GM12878 (cell line): ENCODE measurements at regions not wholly inside any gene's neighbourhood (a gene's known extent, or its start where the extent isn't known, plus 50 kb on each side); places are given as distances from the start of the nearest gene placed in this dataset.

Source experiments
- ATAC-seq: fragments of 200-7000 bp; cut with Tn5 transposase; 3 replicates; pipeline ENCODE4 v1.9.1; 2020; ENCODE audit warnings: mild to moderate bottlenecking, moderate library complexity
- BruUV-seq: library from RNA; stranded (reverse); fragments of 400-500 nt; replicated peaks from 2 replicates; lab custom pipeline; 2021; lab: Mats Ljungman, UMichigan
- CTCF ChIA-PET: fragments of 300-600 bp; sonication (Branson Sonifier 250); formaldehyde crosslinking; extraction: SDS; loops from one replicate; lab custom pipeline; 2021; ENCODE audit warnings: inconsistent platforms; lab: Yijun Ruan, JAX
- POLR2A ChIA-PET: fragments of 350-600 bp; formaldehyde crosslinking; extraction: SDS; loops from one replicate; lab custom pipeline; 2021; ENCODE audit warnings: inconsistent platforms; lab: Charles Lee
- RAD21 ChIA-PET: fragments of 300-600 bp; sonication (Branson Sonifier 250); formaldehyde crosslinking; loops from one replicate; lab custom pipeline; 2023; ENCODE audit warnings: antibody characterized with exemption; ENCODE audit not compliant: unreplicated experiment; lab: Charles Lee
- SMC1A ChIA-PET: fragments of 300-600 bp; sonication (Branson Sonifier 250); formaldehyde crosslinking; loops from one replicate; lab custom pipeline; 2023; ENCODE audit not compliant: unreplicated experiment, uncharacterized antibody; lab: Charles Lee
- DNase-seq: peaks from one replicate; pipeline ENCODE4 v3.0.0-alpha.2; 2011; ENCODE audit warnings: low read depth, low spot score
- FAIRE-seq: peaks from 3 replicates; lab custom pipeline; 2011; peaks lifted over from hg19 to GRCh38; lab: Jason Lieb, UNC
- H2AFZ ChIP-seq: 2 replicates; pipeline ENCODE4 v1.6.0; 2011; ENCODE audit warnings: low read depth, low read length, control low read depth; ENCODE audit not compliant: control insufficient read depth
- H3K27ac ChIP-seq: 2 replicates; pipeline ENCODE4 v1.5.1; 2011; ENCODE audit warnings: control low read depth; ENCODE audit not compliant: control insufficient read depth, insufficient read depth
- H3K27me3 ChIP-seq, 2 experiments: replicated peaks in 1 of 2; 2 replicates each; pipeline versions ENCODE4 v1.6.0 to v1.6.1; 2011; ENCODE audit warnings: low read length in 1 of 2; ENCODE audit not compliant: control insufficient read depth in 2 of 2, insufficient read depth in 2 of 2
- H3K36me3 ChIP-seq, 2 experiments: 2 replicates each; pipeline ENCODE4 v1.5.1; 2011; ENCODE audit warnings: low read length in 1 of 2; ENCODE audit not compliant: control insufficient read depth in 2 of 2, insufficient read depth in 2 of 2
- H3K4me1 ChIP-seq: 2 replicates; pipeline ENCODE4 v1.6.1; 2011; ENCODE audit warnings: mild to moderate bottlenecking, low read length, moderate library complexity, mixed read lengths; ENCODE audit not compliant: control insufficient read depth, insufficient read depth
- H3K4me2 ChIP-seq: 2 replicates; pipeline ENCODE4 v1.6.0; 2011; ENCODE audit warnings: control low read depth; ENCODE audit not compliant: control insufficient read depth, insufficient read depth
- H3K4me3 ChIP-seq: fragments of 200-600 bp; sonication (generic); 2 replicates; pipeline ENCODE4 v1.5.1; 2016
- H3K79me2 ChIP-seq: 2 replicates; pipeline ENCODE4 v1.6.0; 2011; ENCODE audit warnings: low read length; ENCODE audit not compliant: control insufficient read depth, insufficient read depth
- H3K9ac ChIP-seq: 2 replicates; pipeline ENCODE4 v1.8.0; 2011; ENCODE audit warnings: low read length, control low read depth, mixed read lengths; ENCODE audit not compliant: control insufficient read depth, insufficient read depth
- H3K9me3 ChIP-seq: replicated peaks from 3 replicates; pipeline ENCODE4 v1.5.1; 2011; ENCODE audit warnings: mild to moderate bottlenecking, low read length; ENCODE audit not compliant: control insufficient read depth, insufficient read depth
- H4K20me1 ChIP-seq: 2 replicates; pipeline ENCODE4 v1.6.0; 2011; ENCODE audit not compliant: control insufficient read depth, insufficient read depth
- ASH2L ChIP-seq: fragments of 300-600, 200-600 bp; sonication (generic); IDR thresholded peaks from 2 replicates; pipeline ENCODE4 v1.6.1; 2017; ENCODE audit warnings: low read depth, mild to moderate bottlenecking, borderline replicate concordance
- ATF7 ChIP-seq: fragments of 450-650 bp; IDR thresholded peaks from 2 replicates; pipeline ENCODE4 v1.6.1; 2016; ENCODE audit warnings: low read depth, mild to moderate bottlenecking
- CBFB ChIP-seq: IDR thresholded peaks from 2 replicates; pipeline ENCODE4 v1.6.1; 2016; ENCODE audit warnings: antibody characterized with exemption, low read depth
- FOS ChIP-seq: IDR thresholded peaks from 3 replicates; pipeline ENCODE4 v1.6.1; 2011; ENCODE audit warnings: borderline replicate concordance; ENCODE audit not compliant: insufficient read length; ENCODE audit errors: extremely low read depth
- NFXL1 ChIP-seq: fragments of 450-650 bp; IDR thresholded peaks from 2 replicates; pipeline ENCODE4 v1.6.1; 2017; ENCODE audit warnings: antibody characterized with exemption, mild to moderate bottlenecking, borderline replicate concordance
- NR2F1 ChIP-seq: fragments of 450-650 bp; conservative IDR thresholded peaks from 2 replicates; pipeline ENCODE4 v1.6.1; 2017; ENCODE audit warnings: mild to moderate bottlenecking
- PAX5 ChIP-seq: IDR thresholded peaks from 2 replicates; pipeline ENCODE4 v1.6.1; 2011; ENCODE audit warnings: low read depth, low read length, borderline replicate concordance
- RBBP5 ChIP-seq: fragments of 200-600 bp; sonication (generic); conservative IDR thresholded peaks from 2 replicates; pipeline ENCODE4 v1.6.1; 2016
- SPI1 ChIP-seq: IDR thresholded peaks from 2 replicates; pipeline ENCODE4 v1.6.1; 2011; ENCODE audit warnings: low read depth, mild to moderate bottlenecking, low read length, moderate library complexity, borderline replicate concordance; ENCODE audit not compliant: insufficient read depth
- TCF12 ChIP-seq: IDR thresholded peaks from 2 replicates; pipeline ENCODE4 v1.6.1; 2011; ENCODE audit warnings: low read depth, mild to moderate bottlenecking, low read length
- WGBS: methylation state at CpG from one replicate; pipeline ENCODE4 v1.1.6; 2016; ENCODE audit warnings: low lambda C conversion rate; ENCODE audit not compliant: insufficient replicate concordance, insufficient coverage; ENCODE audit errors: missing lambda C conversion rate; 5-methylcytosine and 5-hydroxymethylcytosine counted together
- in situ Hi-C: fragments of 300-500 bp; cut with MboI; formaldehyde crosslinking; loops from 9 replicates; pipeline ENCODE4 v1.14.3; 2018; ENCODE audit warnings: mixed read lengths
- intact Hi-C: fragments of 100-400 bp; cut with micrococcal nuclease; formaldehyde crosslinking; loops from one replicate; pipeline ENCODE4 v1.14.2; 2022; ENCODE audit not compliant: unreplicated experiment
- TF ChIP-seq, protein P1 (sequence below): IDR thresholded peaks from 2 replicates; pipeline ENCODE4 v1.6.1; 2012; ENCODE audit warnings: low read depth, low read length, improper control_type of control experiment
- TF ChIP-seq, protein P2 (sequence below): fragments of 450-650 bp; IDR thresholded peaks from 2 replicates; pipeline ENCODE4 v1.6.1; 2016; ENCODE audit warnings: mild to moderate bottlenecking, moderate library complexity, borderline replicate concordance

DNA sequence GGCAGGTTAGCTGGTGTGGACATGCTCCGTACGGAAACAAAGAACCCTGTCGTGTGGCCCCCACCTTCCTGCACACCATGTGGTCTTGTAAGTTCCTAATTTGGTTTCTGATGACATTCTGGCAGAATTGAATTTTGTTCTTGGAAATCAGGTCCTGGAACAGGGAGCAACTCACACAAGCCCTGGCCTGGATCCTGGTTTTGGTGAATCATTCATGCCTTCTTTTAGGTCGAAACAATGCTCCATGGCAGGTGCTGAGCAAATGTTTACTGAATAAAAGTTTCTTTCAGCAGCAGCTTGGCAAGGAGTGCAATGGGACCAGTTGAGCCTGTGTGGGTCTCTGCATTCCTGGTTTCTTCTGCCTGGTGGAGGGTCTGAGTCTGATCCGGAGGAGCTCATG, 978.4 kb downstream of the BCL11B start:
- H3K9me3 ChIP-seq, result no peaks in the 10 kb centered on the region; the same call in 2 of the 3 replicates
- in situ Hi-C loops (no loop called here), intact Hi-C loops (no loop called here)
- no peaks in the 10 kb centered on the region for H3K4me1 ChIP-seq
- no peaks in the 10 kb centered on the region for H3K27me3 ChIP-seq
- no peaks in the 10 kb centered on the region for H3K36me3 ChIP-seq
- DNase-seq, result no peak
- BruUV-seq, result no TSS peak
- no peak for FAIRE-seq
- CTCF ChIA-PET, result no interaction called here
- H3K9ac ChIP-seq, result no peak overlapping the region
- POLR2A ChIA-PET, result interaction anchor here (0.6 kb wide), 2 partner anchors 32 to 55 kb away, joined by 3 read pairs; no protein-coding TSS in a partner anchor
- no peak overlapping the region for H3K4me3 ChIP-seq
- no peak overlapping the region for H3K4me2 ChIP-seq
- 55% methylated on average over 5 of the region's 5 CpGs for WGBS
- TF ChIP-seq FOS, result no peak
- TF ChIP-seq SPI1, result no peak
- no peaks in the 10 kb centered on the region for H4K20me1 ChIP-seq
- no peak overlapping the region for H2AFZ ChIP-seq
- H3K27ac ChIP-seq, result no peak overlapping the region
- no peaks in the 10 kb centered on the region for H3K79me2 ChIP-seq
- RAD21 ChIA-PET, result interaction anchor here (1.2 kb wide), 1 partner anchor 44 kb away, joined by 3 read pairs; no protein-coding TSS in a partner anchor
- no peak for ATAC-seq
- SMC1A ChIA-PET, result interaction anchor here (0.7 to 1.2 kb wide), 4 partner anchors 8 to 41 kb away, joined by 3 to 9 read pairs (median 3); no protein-coding TSS in a partner anchor

DNA sequence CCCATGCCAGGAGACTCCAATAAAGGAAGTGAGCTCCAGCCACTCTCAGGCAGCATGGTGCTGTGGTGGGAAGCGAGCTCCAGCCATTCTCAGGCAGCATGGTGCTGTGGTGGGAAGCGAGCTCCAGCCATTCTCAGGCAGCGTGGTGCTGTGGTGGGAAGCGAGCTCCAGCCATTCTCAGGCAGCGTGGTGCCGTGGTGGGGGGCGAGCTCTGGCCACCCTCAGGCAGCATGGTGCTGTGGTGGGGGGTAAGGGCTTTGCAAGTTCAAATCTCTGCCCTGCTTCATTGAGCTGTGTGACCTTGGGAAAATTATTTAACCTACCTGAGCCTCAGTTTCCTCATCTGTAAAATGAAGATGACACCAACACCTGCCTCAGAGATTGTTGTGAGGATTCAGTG, 975.1 kb downstream of the BCL11B start:
- no TSS peak for BruUV-seq
- Histone ChIP-seq H3K79me2 (no peaks in the 10 kb centered on the region), H3K27ac (no peak overlapping the region), H3K36me3 (no peaks in the 10 kb centered on the region), H3K9me3 (no peaks in the 10 kb centered on the region; the same call in 2 of the 3 replicates), H2AFZ (no peak overlapping the region), H3K4me2 (no peak overlapping the region), H4K20me1 (no peaks in the 10 kb centered on the region), H3K27me3 (no peaks in the 10 kb centered on the region), H3K4me3 (no peak overlapping the region), H3K9ac (no peak overlapping the region), H3K4me1 (no peaks in the 10 kb centered on the region)
- POLR2A ChIA-PET, result no interaction called here
- no peak for DNase-seq
- ATAC-seq, result no peak
- in situ Hi-C loops, result no loop called here
- WGBS, result 7% methylated on average over 5 of the region's 7 CpGs
- intact Hi-C loops, result no loop called here
- FAIRE-seq, result no peak
- RAD21 ChIA-PET, result no interaction called here
- CTCF ChIA-PET, result interaction anchor here (1.8 kb wide), 1 partner anchor 13 kb away, joined by 4 read pairs; no protein-coding TSS in a partner anchor
- SMC1A ChIA-PET, result interaction anchor here (1.8 to 2.0 kb wide), 2 partner anchors 10 to 13 kb away, joined by 5 to 9 read pairs; no protein-coding TSS in a partner anchor
- TF ChIP-seq, protein P1, sequence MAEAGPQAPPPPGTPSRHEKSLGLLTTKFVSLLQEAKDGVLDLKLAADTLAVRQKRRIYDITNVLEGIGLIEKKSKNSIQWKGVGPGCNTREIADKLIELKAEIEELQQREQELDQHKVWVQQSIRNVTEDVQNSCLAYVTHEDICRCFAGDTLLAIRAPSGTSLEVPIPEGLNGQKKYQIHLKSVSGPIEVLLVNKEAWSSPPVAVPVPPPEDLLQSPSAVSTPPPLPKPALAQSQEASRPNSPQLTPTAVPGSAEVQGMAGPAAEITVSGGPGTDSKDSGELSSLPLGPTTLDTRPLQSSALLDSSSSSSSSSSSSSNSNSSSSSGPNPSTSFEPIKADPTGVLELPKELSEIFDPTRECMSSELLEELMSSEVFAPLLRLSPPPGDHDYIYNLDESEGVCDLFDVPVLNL, result no peak
- TF ChIP-seq NR2F1 (no peak), RBBP5 (no peak), ATF7 (no peak), CBFB (no peak), ASH2L (no peak), PAX5 (no peak), TCF12 (no peak), NFXL1 (no peak)
- TF ChIP-seq, protein P2, sequence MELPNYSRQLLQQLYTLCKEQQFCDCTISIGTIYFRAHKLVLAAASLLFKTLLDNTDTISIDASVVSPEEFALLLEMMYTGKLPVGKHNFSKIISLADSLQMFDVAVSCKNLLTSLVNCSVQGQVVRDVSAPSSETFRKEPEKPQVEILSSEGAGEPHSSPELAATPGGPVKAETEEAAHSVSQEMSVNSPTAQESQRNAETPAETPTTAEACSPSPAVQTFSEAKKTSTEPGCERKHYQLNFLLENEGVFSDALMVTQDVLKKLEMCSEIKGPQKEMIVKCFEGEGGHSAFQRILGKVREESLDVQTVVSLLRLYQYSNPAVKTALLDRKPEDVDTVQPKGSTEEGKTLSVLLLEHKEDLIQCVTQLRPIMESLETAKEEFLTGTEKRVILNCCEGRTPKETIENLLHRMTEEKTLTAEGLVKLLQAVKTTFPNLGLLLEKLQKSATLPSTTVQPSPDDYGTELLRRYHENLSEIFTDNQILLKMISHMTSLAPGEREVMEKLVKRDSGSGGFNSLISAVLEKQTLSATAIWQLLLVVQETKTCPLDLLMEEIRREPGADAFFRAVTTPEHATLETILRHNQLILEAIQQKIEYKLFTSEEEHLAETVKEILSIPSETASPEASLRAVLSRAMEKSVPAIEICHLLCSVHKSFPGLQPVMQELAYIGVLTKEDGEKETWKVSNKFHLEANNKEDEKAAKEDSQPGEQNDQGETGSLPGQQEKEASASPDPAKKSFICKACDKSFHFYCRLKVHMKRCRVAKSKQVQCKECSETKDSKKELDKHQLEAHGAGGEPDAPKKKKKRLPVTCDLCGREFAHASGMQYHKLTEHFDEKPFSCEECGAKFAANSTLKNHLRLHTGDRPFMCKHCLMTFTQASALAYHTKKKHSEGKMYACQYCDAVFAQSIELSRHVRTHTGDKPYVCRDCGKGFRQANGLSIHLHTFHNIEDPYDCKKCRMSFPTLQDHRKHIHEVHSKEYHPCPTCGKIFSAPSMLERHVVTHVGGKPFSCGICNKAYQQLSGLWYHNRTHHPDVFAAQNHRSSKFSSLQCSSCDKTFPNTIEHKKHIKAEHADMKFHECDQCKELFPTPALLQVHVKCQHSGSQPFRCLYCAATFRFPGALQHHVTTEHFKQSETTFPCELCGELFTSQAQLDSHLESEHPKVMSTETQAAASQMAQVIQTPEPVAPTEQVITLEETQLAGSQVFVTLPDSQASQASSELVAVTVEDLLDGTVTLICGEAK, result no peak
